Keratinocyte (primary cell): ENCODE measurements at regions not wholly inside any gene's neighbourhood (a gene's known extent, or its start where the extent isn't known, plus 50 kb on each side); places are given as distances from the start of the nearest gene placed in this dataset.

Experiments used
- DNase-seq: peaks from one replicate; pipeline ENCODE4 v3.0.0-alpha.2; 2011; ENCODE audit warnings: low read depth, missing footprints, low spot score
- FAIRE-seq: peaks from 2 replicates; lab custom pipeline; 2011; peaks lifted over from hg19 to GRCh38; lab: Jason Lieb, UNC
- H2AFZ ChIP-seq: 2 replicates; pipeline ENCODE4 v1.6.0; 2012; ENCODE audit warnings: low read length, control low read depth, inconsistent platforms; ENCODE audit not compliant: control insufficient read depth
- H3K27ac ChIP-seq: 2 replicates; pipeline ENCODE4 v1.5.1; 2011; ENCODE audit warnings: low read length; ENCODE audit not compliant: control insufficient read depth, insufficient read depth
- H3K27me3 ChIP-seq: 3 replicates; pipeline ENCODE4 v1.6.0; 2011; ENCODE audit warnings: low read length; ENCODE audit not compliant: control insufficient read depth, insufficient read depth; ENCODE audit errors: extremely low read depth
- H3K36me3 ChIP-seq, 2 experiments: 2 replicates in 1 of 2; 3 replicates in 1 of 2; pipeline ENCODE4 v1.5.1; 2011; ENCODE audit warnings: low read length in 2 of 2, mild to moderate bottlenecking in 1 of 2; ENCODE audit not compliant: control insufficient read depth in 2 of 2, insufficient read depth in 2 of 2; ENCODE audit errors: extremely low read depth in 1 of 2
- H3K4me1 ChIP-seq: 3 replicates; pipeline ENCODE4 v1.5.1; 2011; ENCODE audit warnings: low read length; ENCODE audit not compliant: control insufficient read depth, insufficient read depth; ENCODE audit errors: extremely low read depth
- H3K4me2 ChIP-seq: 3 replicates; pipeline ENCODE4 v1.6.0; 2011; ENCODE audit warnings: low read depth, low read length; ENCODE audit not compliant: control insufficient read depth, insufficient read depth; ENCODE audit errors: extremely low read depth
- H3K4me3 ChIP-seq, 3 experiments: fragments of 200-600 bp in 1 of 3; sonication (generic) in 1 of 3; 2 replicates in 2 of 3; 3 replicates in 1 of 3; pipeline ENCODE4 v1.5.1; 2011 to 2016; ENCODE audit warnings: low read length in 3 of 3, mild to moderate bottlenecking in 3 of 3, control low read depth in 2 of 3, inconsistent platforms in 1 of 3, low read depth in 1 of 3, mixed read lengths in 1 of 3, mixed run types in 1 of 3, moderate library complexity in 1 of 3; ENCODE audit not compliant: control insufficient read depth in 2 of 3, insufficient read depth in 2 of 3; ENCODE audit errors: extremely low read depth in 1 of 3
- H3K79me2 ChIP-seq: 2 replicates; pipeline ENCODE4 v1.6.0; 2012; ENCODE audit warnings: low read length; ENCODE audit not compliant: control insufficient read depth, insufficient read depth
- H3K9ac ChIP-seq: 3 replicates; pipeline ENCODE4 v1.6.0; 2011; ENCODE audit warnings: low read length; ENCODE audit not compliant: control insufficient read depth, insufficient read depth; ENCODE audit errors: extremely low read depth
- H3K9me1 ChIP-seq: 3 replicates; pipeline ENCODE4 v1.6.0; 2011; ENCODE audit warnings: low read length; ENCODE audit not compliant: control insufficient read depth, insufficient read depth; ENCODE audit errors: extremely low read depth
- H3K9me3 ChIP-seq: 2 replicates; pipeline ENCODE4 v1.5.1; 2012; ENCODE audit warnings: low read depth, low read length; ENCODE audit not compliant: control insufficient read depth
- H4K20me1 ChIP-seq: 3 replicates; pipeline ENCODE4 v1.6.0; 2011; ENCODE audit warnings: low read length; ENCODE audit not compliant: control insufficient read depth, insufficient read depth; ENCODE audit errors: extremely low read depth
- CTCF ChIP-seq, 3 experiments: IDR thresholded peaks in 1 of 3; conservative IDR thresholded peaks in 1 of 3; optimal IDR thresholded peaks in 1 of 3; 2 replicates in 2 of 3; 3 replicates in 1 of 3; pipeline versions ENCODE3 to v1.5.1; 2011; ENCODE audit warnings: low read length in 3 of 3, mild to moderate bottlenecking in 3 of 3, moderate library complexity in 2 of 3, control low read depth in 1 of 3, inconsistent platforms in 1 of 3; ENCODE audit not compliant: insufficient read depth in 2 of 3; ENCODE audit errors: extremely low read depth in 1 of 3
- EZH2 ChIP-seq: IDR thresholded peaks from one replicate; pipeline ENCODE4 v1.6.1; 2012; ENCODE audit warnings: inconsistent platforms, mild to moderate bottlenecking, low read length, moderate library complexity
- dilution Hi-C: fragments of 300-500 bp; cut with MboI; formaldehyde crosslinking; loops from one replicate; pipeline ENCODE4 v1.7.0; 2020; ENCODE audit warnings: low sequenced_read_pairs; ENCODE audit not compliant: extremely low pct_ligation_motif_present

DNA sequence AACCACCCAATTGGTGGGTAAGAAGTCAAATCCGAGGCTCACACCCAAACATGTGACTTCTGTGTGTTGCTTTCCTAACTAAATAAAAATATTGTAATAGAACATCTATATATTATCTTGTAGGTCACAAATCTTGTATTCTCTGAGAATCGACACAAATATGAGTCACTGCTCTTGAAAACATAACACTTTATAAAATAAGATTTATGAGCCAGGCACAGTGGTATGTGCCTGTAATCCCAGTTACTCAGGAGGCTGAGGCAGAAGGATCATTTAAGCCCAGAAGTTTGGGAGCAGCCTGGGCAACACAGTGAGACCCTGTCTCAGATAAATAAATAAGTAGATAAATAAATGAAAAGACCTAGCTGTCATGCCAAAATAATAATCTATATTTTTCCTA, 624.1 kb downstream of the ANXA1 start:
- H3K79me2 ChIP-seq, result no peaks in the 10 kb centered on the region
- TF ChIP-seq EZH2, result no peak
- TF ChIP-seq CTCF (optimal IDR thresholded peaks at IDR 0.05 in 1 of 3, IDR thresholded peaks at IDR 0.05 in 1 of 3, conservative IDR thresholded peaks at IDR 0.05 in 1 of 3; ENCODE audit: extremely low read depth in 1 of 3, insufficient read depth in 2 of 3, low read length in 3 of 3), result no peak
- H2AFZ ChIP-seq, result no peak overlapping the region
- no peaks in the 10 kb centered on the region for H3K36me3 ChIP-seq
- H3K4me1 ChIP-seq, result no peaks in the 10 kb centered on the region
- no peak for FAIRE-seq
- no peaks in the 10 kb centered on the region for H3K9me1 ChIP-seq
- H3K27me3 ChIP-seq, result peaks cover 14% of the 10 kb centered on the region
- dilution Hi-C loops, result no loop called here
- H3K4me3 ChIP-seq, result no peak overlapping the region
- DNase-seq, result no peak
- no peaks in the 10 kb centered on the region for H3K9me3 ChIP-seq
- no peak overlapping the region for H3K4me2 ChIP-seq
- H3K9ac ChIP-seq, result no peak overlapping the region
- H3K27ac ChIP-seq, result no peak overlapping the region
- no peaks in the 10 kb centered on the region for H4K20me1 ChIP-seq

- no peaks in the 10 kb centered on the region for H3K79me2 ChIP-seq
- no peaks in the 10 kb centered on the region for H3K9me3 ChIP-seq
- TF ChIP-seq CTCF (optimal IDR thresholded peaks at IDR 0.05 in 1 of 3, IDR thresholded peaks at IDR 0.05 in 1 of 3, conservative IDR thresholded peaks at IDR 0.05 in 1 of 3; ENCODE audit: extremely low read depth in 1 of 3, insufficient read depth in 2 of 3, low read length in 3 of 3), result no peak
- TF ChIP-seq EZH2, result no peak
- peaks cover 2% of the 10 kb centered on the region for H3K4me1 ChIP-seq
- no peak overlapping the region for H2AFZ ChIP-seq
- H3K27ac ChIP-seq, result no peak overlapping the region
- H4K20me1 ChIP-seq, result no peaks in the 10 kb centered on the region
- H3K4me3 ChIP-seq, result no peak overlapping the region
- dilution Hi-C loops, result no loop called here
- H3K36me3 ChIP-seq, result no peaks in the 10 kb centered on the region
- no peak overlapping the region for H3K4me2 ChIP-seq
- H3K9me1 ChIP-seq, result no peaks in the 10 kb centered on the region
- no peaks in the 10 kb centered on the region for H3K27me3 ChIP-seq
- no peak overlapping the region for H3K9ac ChIP-seq
- FAIRE-seq (peak; percentile 87), DNase-seq (peak; percentile 45)
These were observed 629.3 kb downstream of the ANXA1 start for GRCh38 chr9:73780916-73781315.
